MCF 10A (cell line): ENCODE measurements at regions not wholly inside any gene's neighbourhood (a gene's known extent, or its start where the extent isn't known, plus 50 kb on each side); places are given as distances from the start of the nearest gene placed in this dataset.

Experiments
- BruUV-seq: library from RNA; stranded (reverse); fragments of 400-500 nt; replicated peaks from 2 replicates; lab custom pipeline; 2021; lab: Mats Ljungman, UMichigan
- CTCF ChIA-PET: fragments of 300-600 bp; sonication (Branson Sonifier 250); formaldehyde crosslinking; extraction: SDS; loops from one replicate; lab custom pipeline; 2021; ENCODE audit warnings: antibody characterized with exemption, inconsistent platforms; lab: Yijun Ruan, JAX
- POLR2A ChIA-PET: fragments of 300-600, 350-650 bp; sonication (Branson Sonifier 250); formaldehyde crosslinking; extraction: SDS; loops from one replicate; lab custom pipeline; 2020; ENCODE audit warnings: antibody characterized with exemption, inconsistent platforms; lab: Yijun Ruan, JAX
- DNase-seq: peaks from one replicate; pipeline ENCODE4 v3.0.0-alpha.2; 2018; ENCODE audit not compliant: unreplicated experiment
- H3K27ac Mint-ChIP-seq: one replicate; pipeline ENCODE4 v1.8.0; 2022; ENCODE audit warnings: mild to moderate bottlenecking, low read depth, mixed read lengths; ENCODE audit not compliant: unreplicated experiment
- H3K27me3 Mint-ChIP-seq: one replicate; pipeline ENCODE4 v1.8.0; 2022; ENCODE audit warnings: mixed read lengths; ENCODE audit not compliant: insufficient read depth, unreplicated experiment
- H3K36me3 Mint-ChIP-seq: one replicate; pipeline ENCODE4 v1.8.0; 2022; ENCODE audit warnings: mild to moderate bottlenecking, moderate library complexity, mixed read lengths; ENCODE audit not compliant: insufficient read depth, unreplicated experiment
- H3K4me1 Mint-ChIP-seq: one replicate; pipeline ENCODE4 v1.8.0; 2022; ENCODE audit warnings: mixed read lengths; ENCODE audit not compliant: insufficient read depth, unreplicated experiment
- H3K4me3 Mint-ChIP-seq: one replicate; pipeline ENCODE4 v1.8.0; 2022; ENCODE audit warnings: mild to moderate bottlenecking, moderate library complexity, mixed read lengths; ENCODE audit not compliant: unreplicated experiment
- H3K9me3 Mint-ChIP-seq: one replicate; pipeline ENCODE4 v1.8.0; 2022; ENCODE audit warnings: mixed read lengths; ENCODE audit not compliant: unreplicated experiment
- intact Hi-C: fragments of 100-400 bp; cut with micrococcal nuclease; formaldehyde crosslinking; loops from 2 replicates; pipeline ENCODE4 v1.14.1; 2022
- TF ChIP-seq, protein P1 (sequence below): fragments of 200-600 bp; IDR thresholded peaks from one replicate; pipeline ENCODE4 v1.8.0; 2022; ENCODE audit warnings: antibody characterized with exemption, mild to moderate bottlenecking; ENCODE audit not compliant: unreplicated experiment

DNA sequence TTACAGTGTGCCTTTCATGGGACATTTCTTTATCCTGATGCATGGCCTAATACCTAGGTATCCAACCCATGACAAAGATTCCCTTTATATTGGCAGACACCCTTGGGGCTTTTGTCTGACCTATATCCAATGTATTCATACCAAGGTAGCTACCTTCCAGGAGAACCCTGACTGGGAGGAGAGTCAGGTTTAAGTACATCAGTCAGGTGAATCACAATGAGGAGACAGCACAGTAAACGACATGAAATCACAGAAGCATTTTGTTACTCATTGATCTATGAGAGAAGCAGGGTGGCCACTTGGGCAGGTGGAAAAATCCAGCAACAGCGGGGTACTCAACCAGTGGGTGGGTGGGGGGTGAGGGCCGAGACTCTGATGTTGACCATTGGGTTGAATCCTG is 527.4 kb upstream of the ATXN8OS start:
- POLR2A ChIA-PET = no interaction called here
- no TSS peak for BruUV-seq
- intact Hi-C loops = no loop called here

DNA sequence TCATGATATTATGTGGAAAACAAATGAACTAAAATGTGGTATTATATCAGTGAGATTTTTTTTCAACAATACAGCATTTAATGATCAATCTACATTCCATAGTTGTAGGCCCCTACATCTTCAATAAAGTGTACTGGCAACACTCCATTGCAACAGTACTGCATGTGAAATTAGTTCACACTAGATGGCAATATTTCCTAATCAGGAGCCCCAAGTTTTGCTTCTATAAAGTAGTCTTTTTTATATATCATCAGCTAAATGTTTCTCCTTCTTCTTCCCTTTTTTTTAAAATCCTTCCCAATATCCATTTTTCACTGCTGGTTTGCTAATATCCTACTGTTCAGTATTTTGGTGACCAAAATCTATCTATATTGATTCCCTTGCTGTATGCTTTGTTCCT is 528.3 kb upstream of the ATXN8OS start:
- no TSS peak for BruUV-seq
- no peak overlapping the region for H3K27ac Mint-ChIP-seq
- no peaks in the 10 kb centered on the region for H3K4me1 Mint-ChIP-seq
- ChIA-PET CTCF (no interaction called here), POLR2A (no interaction called here)
- H3K36me3 Mint-ChIP-seq = no peaks in the 10 kb centered on the region
- TF ChIP-seq, protein P1, sequence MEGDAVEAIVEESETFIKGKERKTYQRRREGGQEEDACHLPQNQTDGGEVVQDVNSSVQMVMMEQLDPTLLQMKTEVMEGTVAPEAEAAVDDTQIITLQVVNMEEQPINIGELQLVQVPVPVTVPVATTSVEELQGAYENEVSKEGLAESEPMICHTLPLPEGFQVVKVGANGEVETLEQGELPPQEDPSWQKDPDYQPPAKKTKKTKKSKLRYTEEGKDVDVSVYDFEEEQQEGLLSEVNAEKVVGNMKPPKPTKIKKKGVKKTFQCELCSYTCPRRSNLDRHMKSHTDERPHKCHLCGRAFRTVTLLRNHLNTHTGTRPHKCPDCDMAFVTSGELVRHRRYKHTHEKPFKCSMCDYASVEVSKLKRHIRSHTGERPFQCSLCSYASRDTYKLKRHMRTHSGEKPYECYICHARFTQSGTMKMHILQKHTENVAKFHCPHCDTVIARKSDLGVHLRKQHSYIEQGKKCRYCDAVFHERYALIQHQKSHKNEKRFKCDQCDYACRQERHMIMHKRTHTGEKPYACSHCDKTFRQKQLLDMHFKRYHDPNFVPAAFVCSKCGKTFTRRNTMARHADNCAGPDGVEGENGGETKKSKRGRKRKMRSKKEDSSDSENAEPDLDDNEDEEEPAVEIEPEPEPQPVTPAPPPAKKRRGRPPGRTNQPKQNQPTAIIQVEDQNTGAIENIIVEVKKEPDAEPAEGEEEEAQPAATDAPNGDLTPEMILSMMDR = no peak
- DNase-seq = no peak
- no peaks in the 10 kb centered on the region for H3K9me3 Mint-ChIP-seq
- peaks cover 52% of the 10 kb centered on the region for H3K27me3 Mint-ChIP-seq
- no peak overlapping the region for H3K4me3 Mint-ChIP-seq
- intact Hi-C loops = loop anchor here (1.0 kb wide), 1 partner anchor 278 kb away; no protein-coding TSS in a partner anchor

More for the DNA sequence above, 527.4 kb upstream of the ATXN8OS start:
- DNase-seq = no peak
- no peak overlapping the region for H3K27ac Mint-ChIP-seq
- no peaks in the 10 kb centered on the region for H3K36me3 Mint-ChIP-seq
- H3K4me1 Mint-ChIP-seq = no peaks in the 10 kb centered on the region
- H3K9me3 Mint-ChIP-seq = no peaks in the 10 kb centered on the region
- peaks cover 52% of the 10 kb centered on the region for H3K27me3 Mint-ChIP-seq
- CTCF ChIA-PET = interaction anchor here (2.5 kb wide), 1 partner anchor 15 kb away, joined by 11 read pairs; no protein-coding TSS in a partner anchor
- no peak overlapping the region for H3K4me3 Mint-ChIP-seq
- TF ChIP-seq, protein P1 = no peak

- no peaks in the 10 kb centered on the region for H3K4me1 Mint-ChIP-seq
- DNase-seq = no peak
- ChIA-PET CTCF (no interaction called here), POLR2A (no interaction called here)
- H3K36me3 Mint-ChIP-seq = no peaks in the 10 kb centered on the region
- H3K27me3 Mint-ChIP-seq = peaks cover 64% of the 10 kb centered on the region
- H3K27ac Mint-ChIP-seq = no peak overlapping the region
- H3K9me3 Mint-ChIP-seq = no peaks in the 10 kb centered on the region
- intact Hi-C loops = no loop called here
- BruUV-seq = no TSS peak
- TF ChIP-seq, protein P1 = no peak
- no peak overlapping the region for H3K4me3 Mint-ChIP-seq
These were observed 535.9 kb upstream of the ATXN8OS start for GRCh38 chr13:69571606-69572323.

GRCh38 chr13:69567514-69567913 is 540.1 kb upstream of the ATXN8OS start:
- no peaks in the 10 kb centered on the region for H3K36me3 Mint-ChIP-seq
- peaks cover 22% of the 10 kb centered on the region for H3K27me3 Mint-ChIP-seq
- H3K27ac Mint-ChIP-seq = no peak overlapping the region
- no peaks in the 10 kb centered on the region for H3K9me3 Mint-ChIP-seq
- DNase-seq = no peak
- ChIA-PET CTCF (no interaction called here), POLR2A (interaction anchor here (0.6 kb wide), 1 partner anchor 1715 kb away, joined by 3 read pairs; no protein-coding TSS in a partner anchor)
- H3K4me3 Mint-ChIP-seq = no peak overlapping the region
- TF ChIP-seq, protein P1 = no peak
- intact Hi-C loops = no loop called here
- no peaks in the 10 kb centered on the region for H3K4me1 Mint-ChIP-seq
- no TSS peak for BruUV-seq
